ENCODE measurements at regions not wholly inside any gene's neighbourhood (a gene's known extent, or its start where the extent isn't known, plus 50 kb on each side); places are given as distances from the start of the nearest gene placed in this dataset.

DNA sequence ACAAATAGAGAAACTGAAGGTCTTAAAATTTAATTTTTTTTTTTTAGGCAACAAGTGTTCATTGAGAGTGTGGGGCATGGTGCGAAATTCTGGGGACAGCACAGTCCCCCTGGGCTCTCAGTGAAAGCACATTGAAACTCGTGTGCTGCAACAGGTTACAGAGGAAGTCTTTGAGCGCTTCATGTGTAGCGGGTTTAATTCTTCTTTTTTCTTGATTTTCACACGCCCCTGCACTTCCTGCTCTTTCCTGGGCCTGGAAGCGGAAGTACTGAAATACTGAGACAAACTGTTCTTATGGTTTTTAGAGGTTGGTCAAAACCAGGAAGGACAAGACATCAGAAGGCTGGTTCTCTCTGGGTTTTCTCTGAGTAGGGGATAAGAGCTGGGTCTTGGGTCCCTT lies 203.5 kb downstream of the PTEN start:
- Histone ChIP-seq H3K9ac (ENCODE audit: low read depth in 1 of 2, low read length in 2 of 2) (no peak overlapping the region), H3K27me3 (ENCODE audit: control insufficient read depth in 2 of 2, insufficient read depth in 2 of 2, low read length in 2 of 2) (no peaks in the 10 kb centered on the region), H3K9me3 (ENCODE audit: control insufficient read depth in 2 of 2, low read length in 2 of 2) (no peaks in the 10 kb centered on the region), H3K4me1 (ENCODE audit: control insufficient read depth in 2 of 2, insufficient read depth in 2 of 2, low read length in 2 of 2) (peaks cover 3 to 4% of the 10 kb centered on the region in 2 donors), H3K4me3 (ENCODE audit: low read length in 2 of 2) (no peak overlapping the region), H3K36me3 (ENCODE audit: control insufficient read depth in 2 of 2, insufficient read depth in 2 of 2, low read length in 2 of 2) (no peaks in the 10 kb centered on the region), H3K27ac (ENCODE audit: low read depth in 2 of 2, low read length in 2 of 2) (peak overlapping the region; percentile 3 to 29)

DNA sequence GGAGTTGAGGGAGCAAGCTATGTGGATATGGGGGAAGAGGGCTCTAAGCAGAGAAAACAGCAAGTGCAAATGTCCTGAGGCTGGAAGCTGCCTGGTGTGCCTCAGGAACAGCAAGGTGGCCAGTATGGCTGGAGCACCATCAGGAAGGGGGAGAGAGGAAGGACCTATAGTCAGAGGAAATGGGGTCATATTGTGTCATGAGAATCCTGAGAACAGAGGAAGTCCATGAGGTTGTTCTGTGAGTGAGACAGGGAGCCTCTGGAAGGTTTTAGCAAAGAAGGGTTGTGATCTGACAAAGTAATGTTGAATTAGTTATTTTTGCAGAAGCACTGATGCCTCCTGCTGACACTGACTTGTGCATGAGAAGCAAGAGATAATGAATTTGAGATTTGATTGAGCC lies 204.3 kb downstream of the PTEN start:
- Histone ChIP-seq H3K9me3 (ENCODE audit: control insufficient read depth in 2 of 2, low read length in 2 of 2) (no peaks in the 10 kb centered on the region), H3K4me3 (ENCODE audit: low read length in 2 of 2) (no peak overlapping the region), H3K36me3 (ENCODE audit: control insufficient read depth in 2 of 2, insufficient read depth in 2 of 2, low read length in 2 of 2) (no peaks in the 10 kb centered on the region), H3K4me1 (ENCODE audit: control insufficient read depth in 2 of 2, insufficient read depth in 2 of 2, low read length in 2 of 2) (peaks cover 0 to 3% of the 10 kb centered on the region in 2 donors), H3K9ac (ENCODE audit: low read depth in 1 of 2, low read length in 2 of 2) (no peak overlapping the region), H3K27me3 (ENCODE audit: control insufficient read depth in 2 of 2, insufficient read depth in 2 of 2, low read length in 2 of 2) (no peaks in the 10 kb centered on the region), H3K27ac (ENCODE audit: low read depth in 2 of 2, low read length in 2 of 2) (peak overlapping the region in 1 of 2 donors; percentile 3)

DNA sequence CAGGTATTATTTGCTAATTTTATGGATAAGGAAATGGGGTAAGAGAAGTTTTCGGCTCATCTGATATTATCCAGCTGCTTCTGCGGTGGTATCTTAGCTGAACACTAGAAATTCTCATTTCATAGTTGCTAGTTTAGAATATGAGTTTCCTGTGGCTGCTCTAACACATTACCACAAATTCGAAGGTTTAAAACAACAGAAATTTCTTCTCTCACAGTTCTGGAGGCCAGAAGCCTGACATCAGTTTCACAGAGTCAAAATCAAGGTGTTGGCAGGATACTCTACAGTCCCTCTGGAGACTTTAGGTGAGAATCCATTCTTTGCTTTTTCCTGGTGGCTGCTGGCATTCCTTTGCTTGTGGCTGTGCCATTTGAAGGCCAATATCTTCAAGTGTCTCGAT lies 205.9 kb downstream of the PTEN start:
- H3K4me3 ChIP-seq (ENCODE audit: low read length in 2 of 2) = no peak overlapping the region
- no peak overlapping the region for H3K27ac ChIP-seq (ENCODE audit: low read depth in 2 of 2, low read length in 2 of 2)
- no peaks in the 10 kb centered on the region for H3K27me3 ChIP-seq (ENCODE audit: control insufficient read depth in 2 of 2, insufficient read depth in 2 of 2, low read length in 2 of 2)
- H3K9ac ChIP-seq (ENCODE audit: low read depth in 1 of 2, low read length in 2 of 2) = no peak overlapping the region
- H3K9me3 ChIP-seq (ENCODE audit: control insufficient read depth in 2 of 2, low read length in 2 of 2) = no peaks in the 10 kb centered on the region
- no peaks in the 10 kb centered on the region for H3K36me3 ChIP-seq (ENCODE audit: control insufficient read depth in 2 of 2, insufficient read depth in 2 of 2, low read length in 2 of 2)
- H3K4me1 ChIP-seq (ENCODE audit: control insufficient read depth in 2 of 2, insufficient read depth in 2 of 2, low read length in 2 of 2) = peaks cover 0 to 3% of the 10 kb centered on the region in 2 donors

DNA sequence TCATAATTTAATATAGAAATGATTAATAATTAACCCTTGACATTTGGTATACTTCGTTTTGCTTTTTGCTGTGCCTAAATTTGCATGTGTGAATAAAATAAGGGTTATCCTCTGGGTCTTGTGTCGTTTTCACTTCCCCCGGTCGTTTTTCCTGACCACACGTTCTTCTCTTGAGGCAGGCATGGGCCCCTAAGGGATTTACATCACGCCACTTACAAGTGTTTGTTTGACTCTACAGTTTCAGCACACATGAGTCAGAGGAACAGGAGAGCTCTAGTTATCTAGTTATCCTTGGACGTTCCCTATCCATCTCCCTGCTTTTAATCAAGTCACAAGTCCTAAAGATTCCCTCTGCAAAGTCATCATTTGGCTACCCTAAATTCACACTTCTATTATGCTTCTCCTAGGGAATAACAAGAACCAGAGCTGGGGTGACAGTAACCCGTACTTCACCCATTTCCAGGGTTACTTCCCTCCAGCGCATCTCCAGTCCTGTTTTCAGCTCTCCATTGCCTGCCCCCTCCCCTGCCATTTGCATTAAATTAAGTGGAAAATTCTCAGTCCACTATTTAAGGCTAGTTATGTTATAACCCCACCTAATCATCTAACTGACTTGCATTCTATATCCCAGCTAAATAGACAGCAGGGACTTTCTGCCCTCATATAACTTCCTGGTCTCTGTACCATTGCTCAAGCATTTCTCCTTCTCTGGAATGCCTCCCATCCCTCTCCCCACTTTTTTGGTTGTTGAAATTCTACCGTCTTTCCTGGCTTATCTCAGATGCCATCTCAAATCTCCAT lies 206.9 kb downstream of the PTEN start:
- Histone ChIP-seq H3K36me3 (ENCODE audit: control insufficient read depth in 2 of 2, insufficient read depth in 2 of 2, low read length in 2 of 2) (no peaks in the 10 kb centered on the region), H3K27ac (ENCODE audit: low read depth in 2 of 2, low read length in 2 of 2) (no peak overlapping the region), H3K4me3 (ENCODE audit: low read length in 2 of 2) (no peak overlapping the region), H3K27me3 (ENCODE audit: control insufficient read depth in 2 of 2, insufficient read depth in 2 of 2, low read length in 2 of 2) (no peaks in the 10 kb centered on the region), H3K9me3 (ENCODE audit: control insufficient read depth in 2 of 2, low read length in 2 of 2) (no peaks in the 10 kb centered on the region), H3K9ac (ENCODE audit: low read depth in 1 of 2, low read length in 2 of 2) (no peak overlapping the region), H3K4me1 (ENCODE audit: control insufficient read depth in 2 of 2, insufficient read depth in 2 of 2, low read length in 2 of 2) (peaks cover 0 to under 1% of the 10 kb centered on the region in 2 donors)

DNA sequence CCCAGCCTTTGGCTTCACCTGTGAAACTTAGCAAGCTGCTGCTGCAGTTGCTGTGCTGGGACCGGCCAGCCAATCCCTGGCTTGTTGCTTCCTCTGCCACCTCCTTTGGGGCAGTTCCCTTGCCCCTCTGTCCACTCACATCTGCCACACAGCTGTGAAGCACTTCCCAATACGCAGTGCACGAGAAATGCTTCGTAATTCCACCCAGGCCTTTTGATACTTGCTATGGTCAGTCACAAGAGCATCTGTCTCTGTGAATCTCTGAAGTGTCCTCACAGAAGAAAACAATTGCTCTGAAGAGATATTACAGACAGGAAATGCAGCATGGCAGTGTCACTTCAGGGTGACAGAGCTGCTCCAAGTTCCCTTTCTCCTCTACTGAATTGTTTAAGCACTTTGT lies 208.5 kb downstream of the PTEN start:
- Histone ChIP-seq H3K4me1 (ENCODE audit: control insufficient read depth in 2 of 2, insufficient read depth in 2 of 2, low read length in 2 of 2) (no peaks in the 10 kb centered on the region), H3K9me3 (ENCODE audit: control insufficient read depth in 2 of 2, low read length in 2 of 2) (no peaks in the 10 kb centered on the region), H3K27me3 (ENCODE audit: control insufficient read depth in 2 of 2, insufficient read depth in 2 of 2, low read length in 2 of 2) (no peaks in the 10 kb centered on the region), H3K9ac (ENCODE audit: low read depth in 1 of 2, low read length in 2 of 2) (no peak overlapping the region), H3K36me3 (ENCODE audit: control insufficient read depth in 2 of 2, insufficient read depth in 2 of 2, low read length in 2 of 2) (no peaks in the 10 kb centered on the region), H3K27ac (ENCODE audit: low read depth in 2 of 2, low read length in 2 of 2) (no peak overlapping the region), H3K4me3 (ENCODE audit: low read length in 2 of 2) (no peak overlapping the region)

DNA sequence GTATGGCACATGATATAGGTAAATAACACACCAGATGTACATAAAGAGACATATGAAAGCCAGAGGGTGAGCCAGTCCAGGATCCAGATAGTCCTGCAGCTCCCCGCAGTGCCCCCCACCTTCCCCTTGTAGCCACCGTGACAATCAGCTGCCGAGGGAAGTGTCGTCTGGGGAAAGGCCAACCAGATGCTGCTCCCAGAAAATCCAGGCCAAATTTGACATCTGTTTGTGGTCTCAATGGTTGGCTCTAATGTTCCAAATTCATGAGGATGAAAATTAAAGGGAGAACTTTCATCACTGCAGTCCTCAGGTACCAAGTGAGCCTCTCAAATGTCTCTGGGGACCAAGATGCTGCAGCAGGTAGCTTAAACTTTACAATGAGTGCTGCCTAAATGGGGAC lies 210.3 kb downstream of the PTEN start:
- H3K27ac ChIP-seq (ENCODE audit: low read depth in 2 of 2, low read length in 2 of 2) = no peak overlapping the region
- H3K9ac ChIP-seq (ENCODE audit: low read depth in 1 of 2, low read length in 2 of 2) = no peak overlapping the region
- H3K27me3 ChIP-seq (ENCODE audit: control insufficient read depth in 2 of 2, insufficient read depth in 2 of 2, low read length in 2 of 2) = no peaks in the 10 kb centered on the region
- no peak overlapping the region for H3K4me3 ChIP-seq (ENCODE audit: low read length in 2 of 2)
- H3K9me3 ChIP-seq (ENCODE audit: control insufficient read depth in 2 of 2, low read length in 2 of 2) = no peaks in the 10 kb centered on the region
- H3K4me1 ChIP-seq (ENCODE audit: control insufficient read depth in 2 of 2, insufficient read depth in 2 of 2, low read length in 2 of 2) = no peaks in the 10 kb centered on the region
- no peaks in the 10 kb centered on the region for H3K36me3 ChIP-seq (ENCODE audit: control insufficient read depth in 2 of 2, insufficient read depth in 2 of 2, low read length in 2 of 2)

DNA sequence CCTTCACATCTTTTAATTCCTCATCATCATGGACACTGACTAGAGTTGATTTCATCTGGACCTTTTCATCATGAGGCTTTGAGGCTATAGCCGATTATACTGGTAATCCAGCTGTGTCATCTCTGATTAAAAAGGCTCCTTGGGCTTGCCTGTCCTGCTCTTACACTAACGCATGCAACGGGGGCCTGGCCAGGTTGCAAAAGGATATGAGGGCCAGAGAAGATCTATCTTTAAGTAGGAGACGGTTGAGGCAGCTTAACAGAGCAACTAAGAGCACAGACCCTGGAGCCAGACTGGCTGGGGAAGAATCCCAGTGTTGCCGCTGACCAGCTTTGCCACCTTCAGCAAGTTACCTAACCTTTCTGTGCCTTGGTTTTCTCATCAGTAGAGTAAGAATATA lies 211.5 kb downstream of the PTEN start:
- Histone ChIP-seq H3K9ac (ENCODE audit: low read depth in 1 of 2, low read length in 2 of 2) (no peak overlapping the region), H3K9me3 (ENCODE audit: control insufficient read depth in 2 of 2, low read length in 2 of 2) (no peaks in the 10 kb centered on the region), H3K4me1 (ENCODE audit: control insufficient read depth in 2 of 2, insufficient read depth in 2 of 2, low read length in 2 of 2) (peaks cover 0 to under 1% of the 10 kb centered on the region in 2 donors), H3K27ac (ENCODE audit: low read depth in 2 of 2, low read length in 2 of 2) (no peak overlapping the region), H3K27me3 (ENCODE audit: control insufficient read depth in 2 of 2, insufficient read depth in 2 of 2, low read length in 2 of 2) (no peaks in the 10 kb centered on the region), H3K36me3 (ENCODE audit: control insufficient read depth in 2 of 2, insufficient read depth in 2 of 2, low read length in 2 of 2) (no peaks in the 10 kb centered on the region), H3K4me3 (ENCODE audit: low read length in 2 of 2) (no peak overlapping the region)

DNA sequence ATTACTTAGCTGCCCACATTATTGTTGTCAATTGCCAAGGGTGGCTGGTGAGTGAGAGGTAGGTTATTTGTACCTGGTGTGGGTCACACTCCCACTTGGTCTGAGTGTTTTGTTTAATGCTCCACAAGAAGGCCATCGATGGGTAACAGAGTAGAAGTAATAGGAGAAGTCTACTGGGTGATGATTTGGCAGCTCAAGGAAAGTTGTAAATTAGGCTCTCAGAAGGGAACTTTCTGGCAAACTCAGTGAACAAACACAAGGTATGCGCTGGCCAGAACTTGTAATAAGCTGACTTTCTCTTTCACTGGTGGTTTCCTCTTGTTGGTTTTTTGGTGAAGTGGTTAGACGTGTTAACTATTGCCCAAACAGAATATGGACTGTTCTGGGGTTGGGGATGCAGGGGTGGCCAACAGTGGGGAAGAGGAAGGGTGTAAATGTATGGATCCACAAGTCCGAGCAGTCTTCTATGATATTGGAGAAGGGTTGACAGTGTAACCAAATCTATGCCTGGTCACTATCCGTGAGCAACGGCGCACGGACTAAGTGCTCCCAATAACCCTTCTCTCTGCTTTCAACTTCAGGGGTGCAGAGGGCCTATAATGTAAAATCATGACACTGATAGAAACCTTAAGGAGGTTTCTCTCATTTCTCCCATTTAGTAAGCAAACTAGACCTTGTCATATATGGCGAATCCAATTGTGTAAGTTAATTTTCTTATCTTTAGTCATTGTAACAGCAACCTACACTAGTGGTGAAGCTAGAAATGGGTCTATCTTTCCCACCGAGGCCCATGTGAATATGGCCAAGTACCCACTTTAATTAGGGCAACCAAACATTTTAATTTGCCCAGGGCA lies 212.8 kb downstream of the PTEN start:
- Histone ChIP-seq H3K4me3 (ENCODE audit: low read length in 2 of 2) (no peak overlapping the region), H3K9ac (ENCODE audit: low read depth in 1 of 2, low read length in 2 of 2) (no peak overlapping the region), H3K27ac (ENCODE audit: low read depth in 2 of 2, low read length in 2 of 2) (no peak overlapping the region), H3K27me3 (ENCODE audit: control insufficient read depth in 2 of 2, insufficient read depth in 2 of 2, low read length in 2 of 2) (no peaks in the 10 kb centered on the region), H3K4me1 (ENCODE audit: control insufficient read depth in 2 of 2, insufficient read depth in 2 of 2, low read length in 2 of 2) (peaks cover 0 to 4% of the 10 kb centered on the region in 2 donors), H3K9me3 (ENCODE audit: control insufficient read depth in 2 of 2, low read length in 2 of 2) (no peaks in the 10 kb centered on the region), H3K36me3 (ENCODE audit: control insufficient read depth in 2 of 2, insufficient read depth in 2 of 2, low read length in 2 of 2) (no peaks in the 10 kb centered on the region)

DNA sequence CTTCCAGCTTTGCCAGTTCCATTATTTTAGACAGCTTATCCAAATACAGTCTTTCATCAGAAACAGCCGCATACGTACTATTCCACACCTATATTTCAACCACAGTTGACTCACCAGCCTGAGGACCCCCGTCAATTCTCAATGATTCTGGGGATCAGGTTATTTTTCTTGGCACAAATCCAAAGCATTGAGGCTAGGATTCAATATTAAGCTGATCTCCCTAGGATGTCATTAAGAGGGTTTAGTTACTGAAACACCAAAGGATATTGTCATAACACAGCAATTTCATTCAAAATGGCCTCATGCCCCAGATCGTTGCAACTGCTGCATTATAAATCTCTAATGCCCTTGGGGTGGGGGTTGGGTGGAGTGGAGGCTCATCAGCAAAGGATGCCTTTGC lies 214.6 kb downstream of the PTEN start:
- Histone ChIP-seq H3K27me3 (ENCODE audit: control insufficient read depth in 2 of 2, insufficient read depth in 2 of 2, low read length in 2 of 2) (no peaks in the 10 kb centered on the region), H3K4me3 (ENCODE audit: low read length in 2 of 2) (no peak overlapping the region), H3K9me3 (ENCODE audit: control insufficient read depth in 2 of 2, low read length in 2 of 2) (no peaks in the 10 kb centered on the region), H3K9ac (ENCODE audit: low read depth in 1 of 2, low read length in 2 of 2) (no peak overlapping the region), H3K36me3 (ENCODE audit: control insufficient read depth in 2 of 2, insufficient read depth in 2 of 2, low read length in 2 of 2) (no peaks in the 10 kb centered on the region), H3K4me1 (ENCODE audit: control insufficient read depth in 2 of 2, insufficient read depth in 2 of 2, low read length in 2 of 2) (peaks cover 0 to 4% of the 10 kb centered on the region in 2 donors), H3K27ac (ENCODE audit: low read depth in 2 of 2, low read length in 2 of 2) (no peak overlapping the region)

DNA sequence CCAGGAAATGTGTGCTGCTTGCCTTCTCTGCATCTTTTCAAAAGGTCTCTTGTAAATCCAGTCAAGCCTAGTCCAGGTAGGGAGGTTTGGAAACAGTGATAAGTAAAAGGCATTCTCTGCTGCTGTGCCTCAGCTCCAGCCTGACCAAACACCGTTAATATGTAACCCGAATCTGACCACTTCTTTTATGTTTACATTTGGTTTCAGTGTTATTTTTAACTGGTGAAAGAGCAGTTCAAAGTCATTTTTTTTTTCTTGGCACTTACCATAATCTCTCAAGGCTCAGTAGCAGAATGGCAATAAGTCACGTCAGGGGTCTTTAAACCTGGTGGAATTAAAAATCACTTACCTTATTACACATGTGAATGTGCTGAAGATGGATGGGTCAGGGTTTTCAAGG lies 216.8 kb downstream of the PTEN start:
- H3K36me3 ChIP-seq (ENCODE audit: control insufficient read depth in 2 of 2, insufficient read depth in 2 of 2, low read length in 2 of 2) = no peaks in the 10 kb centered on the region
- H3K4me1 ChIP-seq (ENCODE audit: control insufficient read depth in 2 of 2, insufficient read depth in 2 of 2, low read length in 2 of 2) = peaks cover 0 to 4% of the 10 kb centered on the region in 2 donors
- H3K9ac ChIP-seq (ENCODE audit: low read depth in 1 of 2, low read length in 2 of 2) = no peak overlapping the region
- H3K9me3 ChIP-seq (ENCODE audit: control insufficient read depth in 2 of 2, low read length in 2 of 2) = no peaks in the 10 kb centered on the region
- no peak overlapping the region for H3K27ac ChIP-seq (ENCODE audit: low read depth in 2 of 2, low read length in 2 of 2)
- H3K27me3 ChIP-seq (ENCODE audit: control insufficient read depth in 2 of 2, insufficient read depth in 2 of 2, low read length in 2 of 2) = no peaks in the 10 kb centered on the region
- H3K4me3 ChIP-seq (ENCODE audit: low read length in 2 of 2) = no peak overlapping the region
